OCI-LY7 (cell line): ENCODE measurements at regions not wholly inside any gene's neighbourhood (a gene's known extent, or its start where the extent isn't known, plus 50 kb on each side); places are given as distances from the start of the nearest gene placed in this dataset.

Experiments
- BruUV-seq: library from RNA; stranded (reverse); fragments of 400-500 nt; replicated peaks from 2 replicates; lab custom pipeline; 2021; lab: Mats Ljungman, UMichigan
- CTCF ChIA-PET: fragments of 300-600 bp; sonication (Branson Sonifier 250); formaldehyde crosslinking; loops from one replicate; lab custom pipeline; 2022; ENCODE audit warnings: antibody characterized with exemption; ENCODE audit not compliant: unreplicated experiment; lab: Charles Lee
- POLR2A ChIA-PET: fragments of 300-600 bp; sonication (Branson Sonifier 250); formaldehyde crosslinking; loops from one replicate; lab custom pipeline; 2022; ENCODE audit warnings: antibody characterized with exemption; lab: Charles Lee
- DNase-seq: peaks from one replicate; pipeline ENCODE4 v3.0.0-alpha.2; 2015; ENCODE audit warnings: low spot score
- H2AFZ ChIP-seq: fragments of 200-600 bp; sonication (generic), shearing (Covaris generic); 2 replicates; pipeline ENCODE4 v1.6.1; 2014; ENCODE audit warnings: mild to moderate bottlenecking, antibody characterized with exemption, low read length, moderate library complexity
- H3K27ac ChIP-seq: fragments of 200-600 bp; sonication (generic); 2 replicates; pipeline ENCODE4 v1.5.1; 2014; ENCODE audit warnings: mixed run types, low read depth, mild to moderate bottlenecking, moderate library complexity, low read length, inconsistent platforms; ENCODE audit not compliant: poor library complexity, severe bottlenecking
- H3K36me3 ChIP-seq: fragments of 200-600 bp; sonication (generic); 2 replicates; pipeline ENCODE4 v1.6.1; 2014; ENCODE audit warnings: mild to moderate bottlenecking, antibody characterized with exemption, low read length, moderate library complexity, mixed read lengths; ENCODE audit not compliant: insufficient read depth
- H3K4me1 ChIP-seq: fragments of 200-600 bp; sonication (generic); 2 replicates; pipeline ENCODE4 v1.5.1; 2014; ENCODE audit warnings: mild to moderate bottlenecking, low read length; ENCODE audit not compliant: insufficient read depth, poor library complexity, severe bottlenecking
- H3K4me2 ChIP-seq: fragments of 200-600 bp; sonication (generic); 2 replicates; pipeline ENCODE4 v1.6.1; 2014; ENCODE audit warnings: mild to moderate bottlenecking, low read length
- H3K4me3 ChIP-seq: fragments of 200-600 bp; sonication (generic); 2 replicates; pipeline ENCODE4 v1.5.1; 2014; ENCODE audit warnings: mild to moderate bottlenecking, low read depth, low read length; ENCODE audit not compliant: poor library complexity, severe bottlenecking
- H3K79me2 ChIP-seq: fragments of 200-600 bp; sonication (generic); 2 replicates; pipeline ENCODE4 v1.6.1; 2016; ENCODE audit warnings: low read depth, mild to moderate bottlenecking, low read length, moderate library complexity, mixed read lengths; ENCODE audit not compliant: insufficient read depth
- H3K9me2 ChIP-seq: fragments of 200-600 bp; sonication (generic); 2 replicates; pipeline ENCODE4 v1.6.1; 2016; ENCODE audit warnings: mild to moderate bottlenecking, low read length, mixed read lengths; ENCODE audit not compliant: insufficient read depth
- H3K9me3 ChIP-seq: fragments of 200-600 bp; sonication (generic); 2 replicates; pipeline ENCODE4 v1.6.1; 2014; ENCODE audit warnings: mild to moderate bottlenecking, mixed run types, low read length, mixed read lengths
- H4K20me1 ChIP-seq: fragments of 200-600 bp; sonication (generic); 2 replicates; pipeline ENCODE4 v1.6.1; 2014; ENCODE audit warnings: mild to moderate bottlenecking, antibody characterized with exemption, low read length, moderate library complexity, mixed read lengths; ENCODE audit not compliant: insufficient read depth
- EZH2phosphoT487 ChIP-seq: fragments of 200-600 bp; sonication (generic); IDR thresholded peaks from 2 replicates; pipeline ENCODE4 v1.6.1; 2018; ENCODE audit warnings: low read depth, borderline replicate concordance, mild to moderate bottlenecking, mixed run types, antibody characterized with exemption, low read length, moderate library complexity, mixed read lengths
- intact Hi-C: fragments of 100-400 bp; cut with micrococcal nuclease; formaldehyde crosslinking; loops from one replicate; pipeline ENCODE4 v1.10.0; 2022; ENCODE audit not compliant: unreplicated experiment
- TF ChIP-seq, protein P1 (sequence below): fragments of 200-600 bp; sonication (generic); conservative IDR thresholded peaks from 2 replicates; pipeline ENCODE4 v1.5.1; 2014; ENCODE audit warnings: mild to moderate bottlenecking, antibody characterized with exemption, low read length, moderate library complexity, mixed read lengths

DNA sequence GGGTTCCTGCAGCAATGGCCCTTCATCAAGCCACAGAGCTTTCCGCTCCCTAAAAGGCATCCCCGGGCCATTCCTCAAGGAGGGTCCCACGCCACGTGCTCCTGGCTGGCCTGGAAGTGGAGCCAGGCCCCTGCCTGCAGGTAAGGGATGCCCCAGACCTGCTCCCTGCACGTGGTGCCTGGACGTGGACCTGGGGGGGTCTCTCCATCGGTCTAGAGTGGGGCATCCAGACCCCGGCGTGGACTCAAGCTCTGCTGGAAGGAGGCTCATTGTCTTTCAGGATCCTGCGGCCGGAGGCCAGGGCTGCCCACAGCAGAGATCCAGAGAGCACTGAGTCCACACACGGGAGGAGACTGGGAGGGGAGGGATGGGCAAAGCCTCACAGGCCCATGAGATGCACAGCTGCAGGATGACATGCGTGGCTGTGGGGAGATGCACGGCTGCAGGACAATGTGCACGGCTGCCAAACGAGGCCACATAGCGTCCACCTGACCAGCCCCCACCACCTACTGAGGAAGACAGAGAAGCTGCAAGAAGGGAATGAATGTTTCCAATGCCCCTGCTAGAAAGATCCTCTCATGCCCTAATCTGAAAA is 236.7 kb downstream of the BRD1 start:
- no peak for DNase-seq
- H3K4me1 ChIP-seq = no peaks in the 10 kb centered on the region
- H4K20me1 ChIP-seq = no peaks in the 10 kb centered on the region
- TF ChIP-seq, protein P1, sequence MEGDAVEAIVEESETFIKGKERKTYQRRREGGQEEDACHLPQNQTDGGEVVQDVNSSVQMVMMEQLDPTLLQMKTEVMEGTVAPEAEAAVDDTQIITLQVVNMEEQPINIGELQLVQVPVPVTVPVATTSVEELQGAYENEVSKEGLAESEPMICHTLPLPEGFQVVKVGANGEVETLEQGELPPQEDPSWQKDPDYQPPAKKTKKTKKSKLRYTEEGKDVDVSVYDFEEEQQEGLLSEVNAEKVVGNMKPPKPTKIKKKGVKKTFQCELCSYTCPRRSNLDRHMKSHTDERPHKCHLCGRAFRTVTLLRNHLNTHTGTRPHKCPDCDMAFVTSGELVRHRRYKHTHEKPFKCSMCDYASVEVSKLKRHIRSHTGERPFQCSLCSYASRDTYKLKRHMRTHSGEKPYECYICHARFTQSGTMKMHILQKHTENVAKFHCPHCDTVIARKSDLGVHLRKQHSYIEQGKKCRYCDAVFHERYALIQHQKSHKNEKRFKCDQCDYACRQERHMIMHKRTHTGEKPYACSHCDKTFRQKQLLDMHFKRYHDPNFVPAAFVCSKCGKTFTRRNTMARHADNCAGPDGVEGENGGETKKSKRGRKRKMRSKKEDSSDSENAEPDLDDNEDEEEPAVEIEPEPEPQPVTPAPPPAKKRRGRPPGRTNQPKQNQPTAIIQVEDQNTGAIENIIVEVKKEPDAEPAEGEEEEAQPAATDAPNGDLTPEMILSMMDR = no peak
- no peak for TF ChIP-seq EZH2phosphoT487
- intact Hi-C loops = no loop called here
- no peak overlapping the region for H2AFZ ChIP-seq
- CTCF ChIA-PET = interaction anchor here (0.6 kb wide), 1 partner anchor 27 kb away, joined by 3 read pairs; no protein-coding TSS in a partner anchor
- H3K9me3 ChIP-seq = no peaks in the 10 kb centered on the region
- H3K79me2 ChIP-seq = no peaks in the 10 kb centered on the region
- POLR2A ChIA-PET = no interaction called here
- H3K9me2 ChIP-seq = no peaks in the 10 kb centered on the region
- H3K27ac ChIP-seq = no peak overlapping the region
- H3K4me2 ChIP-seq = no peak overlapping the region
- H3K4me3 ChIP-seq = no peak overlapping the region
- peaks cover 11% of the 10 kb centered on the region for H3K36me3 ChIP-seq
- no TSS peak for BruUV-seq

DNA sequence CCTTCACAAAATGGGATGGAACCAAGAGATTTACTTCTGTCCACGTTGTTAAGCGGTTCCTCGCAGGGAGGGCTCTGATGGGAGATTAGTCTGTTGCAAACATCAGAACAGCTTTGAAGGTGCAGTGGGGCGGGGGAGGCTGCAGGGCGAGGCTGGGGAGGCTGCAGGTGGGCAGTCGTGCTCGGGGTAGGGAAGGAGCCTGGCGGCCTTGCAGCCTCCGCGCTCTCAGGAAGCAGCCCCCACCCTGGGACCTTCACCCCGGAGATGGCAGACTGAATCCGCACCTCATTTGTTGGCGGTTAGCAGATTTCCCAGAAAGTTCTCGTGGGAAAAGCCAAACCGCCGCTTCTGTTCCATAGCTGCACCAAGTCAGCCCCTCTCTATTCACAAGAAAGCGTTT is 237.3 kb downstream of the BRD1 start:
- no peak for TF ChIP-seq EZH2phosphoT487
- TF ChIP-seq, protein P1 = no peak
- Histone ChIP-seq H3K36me3 (peaks cover 5% of the 10 kb centered on the region), H4K20me1 (no peaks in the 10 kb centered on the region), H2AFZ (no peak overlapping the region), H3K27ac (no peak overlapping the region), H3K4me3 (no peak overlapping the region), H3K4me2 (no peak overlapping the region), H3K9me2 (no peaks in the 10 kb centered on the region), H3K9me3 (no peaks in the 10 kb centered on the region), H3K4me1 (no peaks in the 10 kb centered on the region), H3K79me2 (no peaks in the 10 kb centered on the region)
- DNase-seq = no peak
- POLR2A ChIA-PET = no interaction called here
- CTCF ChIA-PET = interaction anchor here (0.5 kb wide), 1 partner anchor 12 kb away, joined by 3 read pairs; no protein-coding TSS in a partner anchor
- intact Hi-C loops = no loop called here
- BruUV-seq = no TSS peak

DNA sequence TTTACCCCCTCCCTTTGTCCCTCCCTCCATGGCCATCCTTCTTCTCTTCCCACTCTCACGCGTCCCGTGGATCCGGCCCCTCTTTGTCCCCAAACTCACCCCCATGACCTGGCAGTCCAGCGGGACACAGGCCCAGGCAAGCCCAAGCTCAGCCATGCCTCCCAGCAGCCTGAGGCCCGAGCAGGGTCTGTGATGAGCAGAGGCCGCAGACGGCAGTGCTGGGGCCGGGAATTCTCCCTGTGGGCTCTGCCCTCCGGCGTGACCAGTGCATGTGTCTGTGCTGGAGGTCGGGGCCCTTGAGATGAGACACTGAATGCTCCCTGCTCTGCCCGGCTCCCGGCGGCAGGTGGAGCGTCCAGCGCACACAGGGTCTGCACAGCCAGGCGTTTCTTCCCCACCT is 237.9 kb downstream of the BRD1 start:
- Histone ChIP-seq H3K79me2 (no peaks in the 10 kb centered on the region), H3K4me1 (no peaks in the 10 kb centered on the region), H3K4me3 (no peak overlapping the region), H3K4me2 (no peak overlapping the region), H3K27ac (no peak overlapping the region), H3K9me3 (no peaks in the 10 kb centered on the region), H3K36me3 (no peaks in the 10 kb centered on the region), H4K20me1 (no peaks in the 10 kb centered on the region), H2AFZ (no peak overlapping the region), H3K9me2 (no peaks in the 10 kb centered on the region)
- intact Hi-C loops = no loop called here
- no TSS peak for BruUV-seq
- POLR2A ChIA-PET = no interaction called here
- TF ChIP-seq, protein P1 = no peak
- no peak for TF ChIP-seq EZH2phosphoT487
- DNase-seq = no peak
- CTCF ChIA-PET = interaction anchor here (0.5 kb wide), 1 partner anchor 11 kb away, joined by 3 read pairs; no protein-coding TSS in a partner anchor
